Naive B cell (primary cell): ENCODE measurements at regions not wholly inside any gene's neighbourhood (a gene's known extent, or its start where the extent isn't known, plus 50 kb on each side); places are given as distances from the start of the nearest gene placed in this dataset.
"Not testable (repeated sequence)": the region's sequence is repeated elsewhere in the genome, so short reads cannot be mapped to it uniquely, and the experiment has no call there.

Experiments
- ATAC-seq, 2 donors: fragments of 150-1000 bp; cut with Tn5 transposase; 2 replicates each; pipeline ENCODE4 v1.10.0; 2021; ENCODE audit warnings: low read depth in 2 of 2, mild to moderate bottlenecking in 2 of 2, moderate library complexity in 2 of 2
- DNase-seq: peaks from one replicate; pipeline ENCODE4 v3.0.0; 2022
- H3K27ac Mint-ChIP-seq, 6 donors: one replicate each; pipeline ENCODE4 v1.8.0; 2020 to 2022; ENCODE audit warnings: mild to moderate bottlenecking in 6 of 6, mixed read lengths in 6 of 6, moderate library complexity in 5 of 6, inconsistent platforms in 2 of 6
- H3K27me3 Mint-ChIP-seq, 3 donors: one replicate each; pipeline ENCODE4 v1.8.0; 2021 to 2022; ENCODE audit warnings: mixed read lengths in 3 of 3, mild to moderate bottlenecking in 1 of 3
- H3K36me3 Mint-ChIP-seq, 2 donors: one replicate each; pipeline ENCODE4 v1.8.0; 2020 to 2022; ENCODE audit warnings: mixed read lengths in 2 of 2, inconsistent platforms in 1 of 2, mild to moderate bottlenecking in 1 of 2
- H3K4me1 Mint-ChIP-seq, 3 donors: one replicate each; pipeline ENCODE4 v1.8.0; 2020 to 2022; ENCODE audit warnings: mixed read lengths in 3 of 3, inconsistent platforms in 1 of 3, mild to moderate bottlenecking in 1 of 3, moderate library complexity in 1 of 3
- H3K4me3 Mint-ChIP-seq, 8 donors: one replicate each; pipeline ENCODE4 v1.8.0; 2020 to 2022; ENCODE audit warnings: mild to moderate bottlenecking in 8 of 8, mixed read lengths in 8 of 8, moderate library complexity in 8 of 8, inconsistent platforms in 2 of 8
- H3K9me3 Mint-ChIP-seq, 7 donors: one replicate each; pipeline ENCODE4 v1.8.0; 2020 to 2022; ENCODE audit warnings: mixed read lengths in 7 of 7, mild to moderate bottlenecking in 5 of 7, inconsistent platforms in 2 of 7, moderate library complexity in 1 of 7

- not testable (repeated sequence) for ATAC-seq, H3K27me3 Mint-ChIP-seq, H3K4me1 Mint-ChIP-seq, H3K9me3 Mint-ChIP-seq, H3K27ac Mint-ChIP-seq, DNase-seq, H3K36me3 Mint-ChIP-seq, H3K4me3 Mint-ChIP-seq
These were observed 266.2 kb upstream of the VWC2 start for GRCh38 chr7:49507206-49507605.

DNA sequence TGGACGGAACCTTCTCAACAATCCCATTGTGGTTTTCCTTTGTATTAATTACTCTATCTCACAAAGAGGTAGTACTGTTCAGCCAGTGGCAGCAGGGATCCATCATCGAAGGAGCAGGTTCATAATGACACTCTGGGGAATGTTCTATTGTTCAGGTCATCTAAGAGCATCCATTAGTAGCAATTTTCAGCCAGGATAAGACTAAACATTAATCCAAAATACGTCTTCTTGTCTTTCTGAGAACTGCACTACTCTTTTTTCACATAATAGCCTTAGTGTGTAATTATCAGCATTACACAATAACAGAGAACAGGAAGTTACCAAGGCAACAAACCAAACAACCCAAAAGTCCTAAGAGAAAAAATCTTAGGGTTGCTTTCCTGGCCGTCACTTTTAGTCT lies 259.5 kb upstream of the VWC2 start:
- Mint-ChIP-seq H3K4me1 (no peaks in the 10 kb centered on the region), H3K27ac (no peak overlapping the region), H3K27me3 (no peaks in the 10 kb centered on the region), H3K4me3 (no peak overlapping the region), H3K9me3 (peaks cover 0 to 6% (median 0%) of the 10 kb centered on the region in 7 donors), H3K36me3 (no peaks in the 10 kb centered on the region)
- ATAC-seq (no peak), DNase-seq (no peak)

DNA sequence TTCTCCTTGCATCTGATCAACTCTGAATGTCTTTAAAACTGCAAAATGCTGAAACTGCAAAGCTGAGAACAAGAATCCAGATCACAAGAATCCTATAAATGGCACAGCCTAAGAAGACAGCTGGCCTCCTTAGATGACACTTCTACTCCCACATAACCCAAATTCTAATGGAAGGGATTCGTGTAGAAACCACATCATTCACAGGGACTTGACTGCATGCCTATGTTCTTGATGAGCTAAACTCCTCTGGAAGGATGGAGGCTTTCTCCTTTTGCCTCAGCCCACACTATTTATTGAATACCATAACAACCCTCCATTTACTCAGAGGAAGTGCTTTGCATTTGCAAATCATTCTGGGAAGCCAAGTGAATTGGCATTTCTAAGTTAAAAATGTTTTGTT lies 252.5 kb upstream of the VWC2 start:
- H3K4me3 Mint-ChIP-seq = no peak overlapping the region
- H3K36me3 Mint-ChIP-seq = no peaks in the 10 kb centered on the region
- ATAC-seq = no peak
- no peak for DNase-seq
- H3K27me3 Mint-ChIP-seq = no peaks in the 10 kb centered on the region
- no peaks in the 10 kb centered on the region for H3K4me1 Mint-ChIP-seq
- H3K9me3 Mint-ChIP-seq = peaks cover 0 to 5% (median 0%) of the 10 kb centered on the region in 7 donors
- H3K27ac Mint-ChIP-seq = no peak overlapping the region

DNA sequence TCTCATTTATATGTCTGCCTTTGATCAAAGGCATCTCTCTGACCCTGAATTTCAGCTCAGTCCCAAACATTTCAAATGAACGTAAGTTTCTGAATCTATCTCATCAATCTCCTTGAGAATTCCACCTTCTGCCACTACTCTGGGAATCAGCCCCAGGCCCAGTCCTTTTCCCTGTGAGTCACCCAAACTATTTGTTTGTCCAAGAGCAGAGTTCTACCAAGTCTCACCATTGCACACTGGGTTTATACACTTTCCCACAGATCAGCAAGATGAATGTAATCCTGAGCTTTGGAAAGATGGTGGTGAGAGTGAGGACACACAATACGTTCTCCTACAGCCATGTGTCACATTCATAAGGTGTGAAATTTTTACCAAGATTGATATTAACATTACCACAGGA lies 251.3 kb upstream of the VWC2 start:
- no peaks in the 10 kb centered on the region for H3K4me1 Mint-ChIP-seq
- H3K27ac Mint-ChIP-seq = no peak overlapping the region
- no peaks in the 10 kb centered on the region for H3K36me3 Mint-ChIP-seq
- H3K4me3 Mint-ChIP-seq = no peak overlapping the region
- H3K27me3 Mint-ChIP-seq = no peaks in the 10 kb centered on the region
- no peak for DNase-seq
- peaks cover 0 to 5% (median 0%) of the 10 kb centered on the region in 7 donors for H3K9me3 Mint-ChIP-seq
- ATAC-seq = no peak

DNA sequence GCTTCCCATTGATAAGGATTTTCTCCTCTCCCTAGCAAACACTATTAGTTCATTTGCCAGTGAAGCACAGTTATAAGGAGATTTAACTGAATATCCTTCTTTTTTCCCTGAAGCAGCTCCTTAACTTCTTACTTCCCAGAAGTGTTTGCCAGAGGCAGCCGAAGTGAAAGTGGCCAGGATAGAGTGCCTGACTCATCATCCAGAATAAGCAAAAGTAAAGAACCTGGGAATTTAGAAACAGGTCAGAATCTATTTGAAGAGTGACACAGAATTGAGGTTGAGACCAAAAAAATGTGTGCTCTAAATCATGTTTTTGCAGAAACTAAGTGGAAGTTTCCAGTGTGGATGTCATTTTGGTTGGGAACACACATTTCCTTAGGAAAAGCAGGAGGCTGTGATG lies 249.6 kb upstream of the VWC2 start:
- peaks cover 0 to 5% (median 0%) of the 10 kb centered on the region in 7 donors for H3K9me3 Mint-ChIP-seq
- no peaks in the 10 kb centered on the region for H3K4me1 Mint-ChIP-seq
- no peak for DNase-seq
- H3K4me3 Mint-ChIP-seq = no peak overlapping the region
- ATAC-seq = no peak
- no peak overlapping the region for H3K27ac Mint-ChIP-seq
- H3K36me3 Mint-ChIP-seq = no peaks in the 10 kb centered on the region
- no peaks in the 10 kb centered on the region for H3K27me3 Mint-ChIP-seq

DNA sequence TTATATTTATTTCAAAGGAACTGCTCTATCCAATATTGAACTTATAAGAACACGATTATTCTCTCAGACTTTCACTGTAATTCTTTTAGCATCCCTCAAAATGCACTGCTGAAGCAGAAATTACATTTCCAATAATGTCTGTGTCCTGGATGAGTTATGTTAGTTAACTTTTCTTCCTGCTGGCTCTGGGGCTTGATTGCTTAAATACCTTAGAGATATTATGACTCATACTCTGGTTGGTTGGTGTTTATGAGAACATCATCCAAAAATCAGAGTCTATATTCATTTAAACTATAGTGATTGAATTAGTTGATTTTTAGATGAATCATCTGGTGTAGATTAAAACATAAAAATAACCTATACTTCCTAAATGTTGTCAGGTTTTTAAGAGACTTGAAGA lies 246.3 kb upstream of the VWC2 start:
- no peak for ATAC-seq
- Mint-ChIP-seq H3K27me3 (no peaks in the 10 kb centered on the region), H3K4me3 (no peak overlapping the region), H3K4me1 (no peaks in the 10 kb centered on the region), H3K9me3 (peaks cover 0 to 5% (median 0%) of the 10 kb centered on the region in 7 donors), H3K36me3 (no peaks in the 10 kb centered on the region), H3K27ac (no peak overlapping the region)
- no peak for DNase-seq

- H3K36me3 Mint-ChIP-seq = no peaks in the 10 kb centered on the region
- H3K4me3 Mint-ChIP-seq = no peak overlapping the region
- H3K4me1 Mint-ChIP-seq = no peaks in the 10 kb centered on the region
These were observed 243.0 kb upstream of the VWC2 start for GRCh38 chr7:49530481-49530880.

DNA sequence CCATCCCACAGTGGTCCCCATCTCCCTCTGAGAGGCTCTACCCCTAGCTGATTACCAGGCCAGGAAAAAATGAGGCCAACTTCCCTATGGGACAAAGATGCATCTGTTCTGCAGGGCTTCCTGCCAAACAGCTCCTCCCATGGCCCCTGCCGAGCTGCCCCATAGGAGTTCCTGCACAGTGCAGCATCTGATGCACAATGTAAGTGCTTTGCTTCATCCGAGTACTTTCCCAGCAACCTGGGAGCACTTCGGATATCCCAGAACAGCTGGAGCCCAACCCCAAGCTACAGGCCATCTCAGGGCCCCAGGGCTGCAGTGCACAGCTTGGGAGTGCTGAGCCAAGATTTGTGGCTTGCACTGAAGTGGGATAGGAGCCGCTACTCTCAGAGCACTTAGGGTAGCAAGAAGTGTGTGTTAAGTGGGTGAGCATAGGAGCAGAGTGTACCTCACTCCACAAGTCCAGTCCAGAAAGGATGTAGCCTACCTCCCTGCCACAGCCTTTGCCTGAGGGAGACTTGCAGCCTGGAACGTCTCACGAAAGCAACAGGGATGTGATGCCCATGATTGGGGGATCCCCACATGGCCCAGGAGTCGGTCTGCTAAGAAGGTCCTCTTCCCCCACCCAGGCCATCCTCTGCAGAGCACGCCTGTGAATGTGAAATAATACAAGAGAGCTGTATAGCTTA lies 209.6 kb upstream of the VWC2 start:
- Mint-ChIP-seq H3K4me1 (no peaks in the 10 kb centered on the region), H3K36me3 (no peaks in the 10 kb centered on the region), H3K27ac (no peak overlapping the region), H3K4me3 (no peak overlapping the region), H3K27me3 (no peaks in the 10 kb centered on the region), H3K9me3 (peaks cover 4 to 31% (median 13%) of the 10 kb centered on the region in 7 donors)
- ATAC-seq (no peak), DNase-seq (no peak)

More at GRCh38 chr7:49530481-49530880, 243.0 kb upstream of the VWC2 start:
- no peak for ATAC-seq
- H3K27me3 Mint-ChIP-seq = no peaks in the 10 kb centered on the region
- no peak overlapping the region for H3K27ac Mint-ChIP-seq
- DNase-seq = no peak
- peaks cover 0 to 13% (median 3%) of the 10 kb centered on the region in 7 donors for H3K9me3 Mint-ChIP-seq

GRCh38 chr7:49564379-49564714 lies 209.1 kb upstream of the VWC2 start:
- no peak for DNase-seq
- ATAC-seq = no peak
- H3K9me3 Mint-ChIP-seq = peaks cover 4 to 31% (median 8%) of the 10 kb centered on the region in 7 donors

DNA sequence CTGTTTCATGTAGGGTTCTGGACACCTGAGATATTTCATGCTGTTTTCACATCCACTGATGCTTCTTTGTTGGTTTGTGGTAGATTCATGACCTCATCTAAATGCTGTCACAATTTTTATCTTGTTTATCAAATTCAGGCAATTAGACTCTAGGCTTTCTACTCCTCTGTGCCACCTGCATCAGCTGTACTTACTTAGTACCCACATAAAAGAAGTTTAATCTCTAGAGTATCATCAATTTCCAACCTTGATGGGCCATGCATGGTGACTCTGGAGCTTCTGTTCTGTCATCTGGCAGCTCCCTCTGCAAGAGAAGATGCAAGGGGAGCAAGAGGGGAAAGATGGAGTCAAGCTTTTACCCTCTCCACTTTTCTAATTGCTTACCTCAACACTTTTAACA lies 195.9 kb upstream of the VWC2 start:
- peaks cover 0 to 10% (median 5%) of the 10 kb centered on the region in 7 donors for H3K9me3 Mint-ChIP-seq
- DNase-seq = no peak
- no peak for ATAC-seq
- no peak overlapping the region for H3K4me3 Mint-ChIP-seq
- no peaks in the 10 kb centered on the region for H3K4me1 Mint-ChIP-seq
- no peak overlapping the region for H3K27ac Mint-ChIP-seq
- H3K36me3 Mint-ChIP-seq = no peaks in the 10 kb centered on the region
- H3K27me3 Mint-ChIP-seq = no peaks in the 10 kb centered on the region

More at GRCh38 chr7:49564379-49564714, 209.1 kb upstream of the VWC2 start:
- Mint-ChIP-seq H3K27ac (peak overlapping the region in 1 of 6 donors; percentile 30), H3K27me3 (no peaks in the 10 kb centered on the region), H3K4me3 (no peak overlapping the region), H3K36me3 (no peaks in the 10 kb centered on the region), H3K4me1 (no peaks in the 10 kb centered on the region)

DNA sequence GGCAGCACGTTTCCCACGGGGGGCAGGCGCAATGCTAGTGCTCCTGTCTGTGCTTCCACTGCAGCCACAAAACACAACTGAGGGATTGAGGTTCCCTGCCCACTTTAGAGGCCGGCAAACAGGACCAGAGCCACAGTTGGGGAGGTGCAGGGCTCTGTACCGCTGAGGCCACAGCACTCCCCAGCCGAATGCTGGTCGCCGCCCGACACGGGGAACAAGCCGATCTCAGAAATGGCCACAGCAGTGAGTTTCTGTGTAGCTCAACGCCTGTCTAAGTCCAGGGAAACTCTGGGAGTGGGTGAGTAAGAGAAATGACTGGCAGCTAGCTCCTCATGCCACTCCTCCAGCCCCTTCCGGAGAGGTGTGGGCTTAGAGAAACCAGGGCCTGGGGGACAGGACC lies 194.0 kb upstream of the VWC2 start:
- Mint-ChIP-seq H3K4me1 (no peaks in the 10 kb centered on the region), H3K9me3 (peaks cover 0 to 10% (median 7%) of the 10 kb centered on the region in 7 donors), H3K27me3 (no peaks in the 10 kb centered on the region), H3K4me3 (no peak overlapping the region), H3K27ac (no peak overlapping the region), H3K36me3 (no peaks in the 10 kb centered on the region)
- DNase-seq (no peak), ATAC-seq (no peak)

DNA sequence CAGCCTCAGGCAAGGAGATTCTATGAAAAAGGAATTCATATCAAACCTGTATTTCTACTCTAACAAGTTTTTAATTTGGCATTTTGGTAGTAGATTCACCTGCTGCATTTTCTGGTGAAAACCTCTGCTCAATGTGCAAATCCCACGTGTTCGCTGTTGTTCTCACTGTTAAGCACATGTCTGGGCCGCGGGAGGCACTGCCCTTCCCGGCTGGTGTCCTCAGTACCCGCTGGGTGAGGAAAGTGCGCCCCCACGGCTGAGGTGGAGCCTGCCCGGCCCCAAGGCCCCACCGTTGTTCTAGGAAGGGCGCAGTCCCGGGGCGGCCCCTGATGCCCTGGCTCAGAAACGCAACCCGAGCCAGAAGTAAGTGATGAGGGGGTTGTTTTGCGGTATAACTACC lies 193.4 kb upstream of the VWC2 start:
- Mint-ChIP-seq H3K27ac (no peak overlapping the region), H3K36me3 (no peaks in the 10 kb centered on the region), H3K27me3 (no peaks in the 10 kb centered on the region), H3K4me1 (no peaks in the 10 kb centered on the region), H3K9me3 (peaks cover 0 to 10% (median 7%) of the 10 kb centered on the region in 7 donors), H3K4me3 (no peak overlapping the region)
- DNase-seq (no peak), ATAC-seq (no peak)

DNA sequence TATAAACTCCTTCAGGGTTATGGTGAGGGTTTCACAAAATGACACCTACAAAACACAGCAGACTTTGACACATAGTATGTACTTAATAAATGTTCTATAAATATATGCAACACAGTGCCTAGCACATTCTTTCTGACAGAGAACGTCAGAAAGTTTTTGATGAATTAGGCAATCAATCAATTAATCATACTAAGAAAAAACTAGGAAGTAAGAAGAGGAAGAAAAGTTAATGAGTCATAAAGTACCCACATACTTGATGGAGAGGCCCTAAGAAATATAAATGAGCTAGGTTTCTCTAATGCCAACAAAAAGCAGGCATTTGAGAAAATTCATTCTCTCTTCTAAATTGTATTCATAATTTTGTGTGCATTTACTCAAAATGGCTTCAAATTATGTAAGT lies 192.7 kb upstream of the VWC2 start:
- H3K27ac Mint-ChIP-seq = no peak overlapping the region
- ATAC-seq (no peak), DNase-seq (no peak)
- no peak overlapping the region for H3K4me3 Mint-ChIP-seq
- H3K36me3 Mint-ChIP-seq = no peaks in the 10 kb centered on the region
- no peaks in the 10 kb centered on the region for H3K27me3 Mint-ChIP-seq
- peaks cover 0 to 10% (median 7%) of the 10 kb centered on the region in 7 donors for H3K9me3 Mint-ChIP-seq
- no peaks in the 10 kb centered on the region for H3K4me1 Mint-ChIP-seq

DNA sequence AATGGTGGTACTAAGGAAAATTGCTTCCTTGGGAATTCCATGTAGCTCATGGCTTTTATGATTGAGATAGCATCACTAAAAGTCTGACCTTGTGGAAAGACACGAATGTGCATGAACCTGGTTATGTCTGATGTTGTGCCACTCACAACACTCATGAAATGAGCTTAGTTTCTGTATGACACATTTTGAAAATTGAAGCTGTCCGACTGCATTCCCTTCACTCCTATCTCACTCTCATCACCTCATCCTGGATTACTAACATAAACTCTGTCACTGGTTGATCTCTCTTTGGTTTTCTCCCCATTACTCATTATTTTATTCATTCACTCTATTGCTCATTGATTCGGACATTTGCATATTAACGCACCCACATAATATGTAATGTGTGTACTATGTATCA lies 190.0 kb upstream of the VWC2 start:
- no peaks in the 10 kb centered on the region for H3K4me1 Mint-ChIP-seq
- peaks cover 0 to 10% (median 6%) of the 10 kb centered on the region in 7 donors for H3K9me3 Mint-ChIP-seq
- H3K27ac Mint-ChIP-seq = no peak overlapping the region
- H3K4me3 Mint-ChIP-seq = no peak overlapping the region
- no peaks in the 10 kb centered on the region for H3K36me3 Mint-ChIP-seq
- no peak for ATAC-seq
- DNase-seq = no peak
- H3K27me3 Mint-ChIP-seq = no peaks in the 10 kb centered on the region
